ENCODE measurements at regions not wholly inside any gene's neighbourhood (a gene's known extent, or its start where the extent isn't known, plus 50 kb on each side); places are given as distances from the start of the nearest gene placed in this dataset.

- TF ChIP-seq CTCF (IDR thresholded peaks at IDR 0.05) (no peak), POLR2A (IDR thresholded peaks at IDR 0.05) (no peak)
These were observed 500.1 kb downstream of the PCDH19 start for GRCh38 chrX:99909946-99910345.
